Coronary artery (tissue), 2 donors: ENCODE measurements at regions not wholly inside any gene's neighbourhood (a gene's known extent, or its start where the extent isn't known, plus 50 kb on each side); places are given as distances from the start of the nearest gene placed in this dataset.

Experiments
- DNase-seq: peaks from one replicate; pipeline ENCODE4 v3.0.0-alpha.2; 2017; ENCODE audit warnings: low spot score
- H3K27ac ChIP-seq, 2 donors: fragments of 200-600 bp; sonication (generic); one replicate each; pipeline ENCODE4 v1.5.1; 2016 to 2019
- H3K4me3 ChIP-seq: fragments of 200-600 bp; sonication (generic); 2 replicates; pipeline ENCODE4 v1.5.1; 2016; ENCODE audit warnings: mild to moderate bottlenecking, moderate library complexity
- TF ChIP-seq, protein P1 (sequence below): fragments of 200-600 bp; sonication (generic); IDR thresholded peaks from one replicate; pipeline ENCODE4 v1.5.1; 2019; ENCODE audit warnings: antibody characterized with exemption

DNA sequence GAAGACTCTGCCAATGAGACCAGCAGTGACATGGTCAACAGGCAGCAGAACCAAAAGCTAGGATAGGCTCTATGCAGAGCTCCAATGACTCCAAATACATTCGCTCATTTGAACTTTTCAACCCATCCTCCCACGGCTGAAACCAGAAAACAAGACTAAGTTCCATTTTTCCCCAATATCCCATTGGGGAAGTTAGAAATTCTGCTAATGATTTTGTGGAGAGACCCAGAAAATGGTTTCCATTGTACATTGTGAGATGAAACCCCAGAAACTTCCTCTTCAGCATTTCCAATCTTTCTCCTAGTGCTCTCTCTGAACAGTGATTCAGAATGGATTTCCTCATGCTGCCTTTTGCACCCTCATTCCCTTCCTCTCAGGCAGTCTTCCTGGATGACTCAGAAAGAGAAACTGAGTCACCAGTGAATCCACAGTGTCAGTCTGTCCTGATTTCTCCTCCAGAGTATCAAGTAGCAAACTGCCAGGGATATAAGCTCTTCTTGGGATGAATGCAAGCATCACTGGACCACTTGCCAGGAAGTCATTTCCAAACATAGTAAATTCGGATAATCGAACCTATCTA, 467.7 kb upstream of the ID2 start:
- DNase-seq, result no peak
- TF ChIP-seq, protein P1, sequence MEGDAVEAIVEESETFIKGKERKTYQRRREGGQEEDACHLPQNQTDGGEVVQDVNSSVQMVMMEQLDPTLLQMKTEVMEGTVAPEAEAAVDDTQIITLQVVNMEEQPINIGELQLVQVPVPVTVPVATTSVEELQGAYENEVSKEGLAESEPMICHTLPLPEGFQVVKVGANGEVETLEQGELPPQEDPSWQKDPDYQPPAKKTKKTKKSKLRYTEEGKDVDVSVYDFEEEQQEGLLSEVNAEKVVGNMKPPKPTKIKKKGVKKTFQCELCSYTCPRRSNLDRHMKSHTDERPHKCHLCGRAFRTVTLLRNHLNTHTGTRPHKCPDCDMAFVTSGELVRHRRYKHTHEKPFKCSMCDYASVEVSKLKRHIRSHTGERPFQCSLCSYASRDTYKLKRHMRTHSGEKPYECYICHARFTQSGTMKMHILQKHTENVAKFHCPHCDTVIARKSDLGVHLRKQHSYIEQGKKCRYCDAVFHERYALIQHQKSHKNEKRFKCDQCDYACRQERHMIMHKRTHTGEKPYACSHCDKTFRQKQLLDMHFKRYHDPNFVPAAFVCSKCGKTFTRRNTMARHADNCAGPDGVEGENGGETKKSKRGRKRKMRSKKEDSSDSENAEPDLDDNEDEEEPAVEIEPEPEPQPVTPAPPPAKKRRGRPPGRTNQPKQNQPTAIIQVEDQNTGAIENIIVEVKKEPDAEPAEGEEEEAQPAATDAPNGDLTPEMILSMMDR, result no peak
- no peak overlapping the region for H3K4me3 ChIP-seq
- no peak overlapping the region for H3K27ac ChIP-seq

DNA sequence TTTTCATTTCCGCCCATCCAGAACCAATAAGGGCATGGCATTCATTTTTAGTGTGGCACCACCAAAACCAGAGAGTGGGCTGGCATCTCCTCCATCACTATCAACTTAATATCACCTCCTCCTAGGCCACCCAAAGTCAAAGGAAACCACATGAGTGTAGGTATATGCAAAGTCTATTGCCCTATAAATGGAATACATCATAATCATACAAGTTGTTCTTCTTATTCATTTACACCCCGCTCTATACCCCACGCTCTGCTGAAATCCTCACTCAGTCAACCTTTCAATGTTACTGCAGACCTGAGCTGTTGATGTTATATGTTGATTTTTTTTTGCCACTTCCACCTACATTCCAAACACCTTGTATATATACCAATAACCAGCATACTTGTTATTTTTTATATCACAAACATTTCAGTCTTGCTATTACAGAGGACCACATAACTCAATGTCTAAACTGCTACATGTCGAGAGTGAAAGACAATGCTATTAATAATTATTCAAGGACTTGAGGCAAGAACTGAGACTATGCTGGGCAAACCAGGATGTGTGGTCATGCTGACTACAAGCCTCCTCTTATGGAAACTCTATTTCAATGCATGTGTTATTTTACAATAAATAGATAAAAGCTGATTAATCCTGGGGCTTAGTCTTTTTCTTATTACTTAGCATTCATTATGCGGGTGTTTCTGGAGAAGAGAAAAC, 466.5 kb upstream of the ID2 start:
- TF ChIP-seq, protein P1, result no peak
- H3K27ac ChIP-seq, result no peak overlapping the region
- no peak for DNase-seq
- H3K4me3 ChIP-seq, result no peak overlapping the region

DNA sequence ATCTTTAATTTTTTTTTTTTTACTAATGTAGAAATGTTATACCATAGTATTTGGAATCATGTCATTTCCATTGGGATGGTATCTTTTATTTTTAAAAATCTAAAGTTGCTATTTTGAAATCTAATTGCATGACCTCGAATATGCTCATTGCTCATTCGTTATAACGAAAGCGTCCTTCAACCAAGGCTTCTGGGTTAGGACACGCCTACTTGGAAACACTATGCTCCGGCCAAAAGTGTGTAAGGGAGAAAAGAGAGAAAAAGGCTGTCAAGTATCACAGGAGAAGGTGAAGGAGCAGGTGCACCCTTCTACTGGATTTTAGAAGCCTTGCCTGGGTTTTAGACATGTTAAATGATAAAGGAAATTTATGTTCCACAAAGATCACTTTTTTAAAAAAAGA, 465.9 kb upstream of the ID2 start:
- TF ChIP-seq, protein P1, result no peak
- no peak for DNase-seq
- no peak overlapping the region for H3K27ac ChIP-seq
- H3K4me3 ChIP-seq, result no peak overlapping the region

DNA sequence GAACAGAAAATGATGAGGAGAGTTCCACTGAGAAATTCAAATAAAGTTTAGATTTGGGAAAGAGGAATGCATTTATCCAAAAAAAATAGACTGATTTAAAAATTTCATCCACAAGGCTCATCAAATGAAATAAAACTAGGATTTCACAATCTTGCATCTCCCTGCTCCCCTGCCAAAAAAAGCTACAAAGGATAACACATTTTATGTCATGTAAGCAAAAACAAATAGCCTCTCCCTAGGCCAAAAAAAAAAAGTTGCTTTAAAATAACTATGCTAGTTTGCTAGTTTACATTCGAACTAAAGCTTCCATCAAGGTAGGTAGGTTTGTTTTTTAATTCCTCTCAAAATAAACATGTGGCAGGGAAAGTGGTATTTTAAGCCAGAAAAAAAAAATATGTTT, 465.5 kb upstream of the ID2 start:
- Histone ChIP-seq H3K4me3 (no peak overlapping the region), H3K27ac (no peak overlapping the region)
- TF ChIP-seq, protein P1, result no peak
- DNase-seq, result no peak

DNA sequence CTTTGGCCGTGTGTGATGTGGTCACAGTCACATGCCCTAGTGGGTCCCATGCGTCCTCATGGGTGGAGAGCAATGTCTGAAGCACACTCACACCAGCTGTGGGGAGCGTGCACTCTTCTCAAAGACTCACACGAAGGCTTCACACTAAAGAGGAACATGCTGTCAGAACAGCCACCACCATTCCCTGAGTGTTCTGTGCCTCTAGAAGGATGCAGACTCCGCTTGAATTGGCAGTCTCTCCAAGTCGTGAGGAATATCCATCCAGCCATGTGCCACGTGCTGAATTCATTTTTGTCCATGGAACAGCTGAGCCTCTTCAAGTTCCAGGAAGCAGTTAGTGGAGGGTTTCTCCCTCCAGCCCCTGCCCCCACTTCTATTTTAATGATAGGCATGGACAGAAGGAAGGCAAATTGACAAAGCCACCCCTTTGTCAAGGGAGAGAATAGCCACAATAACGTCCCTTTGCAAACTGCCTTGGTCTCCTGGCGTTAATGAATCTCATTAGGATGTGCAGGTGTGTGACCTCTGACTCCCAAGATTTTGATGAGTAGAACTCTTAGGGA, 464.3 kb upstream of the ID2 start:
- peak overlapping the region in 1 of 2 donors; percentile 54 for H3K27ac ChIP-seq
- DNase-seq, result no peak
- H3K4me3 ChIP-seq, result no peak overlapping the region
- TF ChIP-seq, protein P1, result no peak

DNA sequence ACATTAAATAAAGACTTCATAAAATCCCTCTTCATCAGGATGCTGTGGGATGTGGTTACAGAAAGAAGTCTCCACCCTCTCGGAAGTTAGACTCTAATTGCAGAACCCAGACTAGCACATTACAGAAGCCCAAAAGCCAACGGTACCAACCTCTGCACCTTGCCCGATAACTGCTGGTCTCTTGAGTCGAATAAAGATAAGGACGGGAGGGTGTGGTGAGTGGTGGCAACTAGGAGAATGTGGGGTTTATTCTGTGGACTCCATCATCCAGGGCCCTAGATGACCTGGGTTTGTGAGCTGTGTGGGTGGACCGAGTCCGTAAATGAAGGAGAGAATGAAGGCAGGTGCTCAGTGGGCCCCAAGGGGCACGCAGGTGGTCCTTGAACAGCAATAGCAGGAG, 462.8 kb upstream of the ID2 start:
- Histone ChIP-seq H3K4me3 (no peak overlapping the region), H3K27ac (peak overlapping the region; percentile 22 to 76)
- DNase-seq, result no peak
- TF ChIP-seq, protein P1, result no peak
